Left lung (tissue), 4 donors: ENCODE measurements at regions not wholly inside any gene's neighbourhood (a gene's known extent, or its start where the extent isn't known, plus 50 kb on each side); places are given as distances from the start of the nearest gene placed in this dataset.

ENCODE experiments used
- ATAC-seq: fragments of 200-7000 bp; cut with Tn5 transposase; one replicate; pipeline ENCODE4 v1.9.1; 2020; ENCODE audit warnings: moderate library complexity
- DNase-seq, 4 donors: peaks; one replicate each; pipeline ENCODE4 v3.0.0-alpha.2; 2013 to 2020
- H3K27ac ChIP-seq, 2 donors: fragments of 200-600 bp; sonication (generic) in 1 of 2; one replicate each; pipeline versions ENCODE4 v1.5.0 to v1.8.0; 2020 to 2021
- H3K27me3 ChIP-seq, 2 donors: fragments of 200-600 bp; sonication (generic) in 1 of 2; one replicate each; pipeline versions ENCODE4 v1.5.0 to v1.8.0; 2020 to 2021
- H3K36me3 ChIP-seq, 2 donors: fragments of 200-600 bp; sonication (generic) in 1 of 2; one replicate each; pipeline versions ENCODE4 v1.5.0 to v1.8.0; 2020 to 2021
- H3K4me1 ChIP-seq, 2 donors: fragments of 200-600 bp; one replicate each; pipeline ENCODE4 v1.8.0; 2021
- H3K4me3 ChIP-seq, 2 donors: fragments of 200-600 bp; sonication (generic) in 1 of 2; one replicate each; pipeline versions ENCODE4 v1.5.0 to v1.8.0; 2020 to 2021; ENCODE audit warnings: mild to moderate bottlenecking in 1 of 2
- H3K9me3 ChIP-seq, 2 donors: fragments of 200-600 bp; sonication (generic) in 1 of 2; one replicate each; pipeline versions ENCODE4 v1.5.0 to v1.8.0; 2020 to 2021
- CTCF ChIP-seq, 2 donors: fragments of 200-600 bp; sonication (generic) in 1 of 2; IDR thresholded peaks; one replicate each; pipeline versions ENCODE4 v1.5.0 to v1.8.0; 2021; ENCODE audit warnings: antibody characterized with exemption in 2 of 2
- intact Hi-C, 2 donors: fragments of 100-400 bp; cut with DNase I; formaldehyde crosslinking; loops; one replicate each; pipeline versions ENCODE4 v1.11.2 to v1.14.2; 2022
- donor health status: DM: no; HTN: yes; CAD: no.
- donor health status: DM: no; HTN: no; CAD: no.

- no peak for TF ChIP-seq CTCF (IDR thresholded peaks at IDR 0.05)
- no peak for DNase-seq
- Histone ChIP-seq H3K27me3 (peaks cover 0 to 15% of the 10 kb centered on the region in 2 donors), H3K9me3 (peaks cover 0 to 19% of the 10 kb centered on the region in 2 donors), H3K4me1 (no peaks in the 10 kb centered on the region), H3K27ac (no peak overlapping the region), H3K4me3 (no peak overlapping the region), H3K36me3 (no peaks in the 10 kb centered on the region)
- no peak for ATAC-seq
- intact Hi-C loops = no loop called here
Measured at GRCh38 chr17:5651348-5651747, 67.0 kb upstream of the NLRP1 start.

GRCh38 chr17:5661491-5662125 lies 77.3 kb upstream of the NLRP1 start:
- Histone ChIP-seq H3K27ac (no peak overlapping the region), H3K27me3 (peaks cover 0 to 28% of the 10 kb centered on the region in 2 donors), H3K36me3 (no peaks in the 10 kb centered on the region), H3K9me3 (no peaks in the 10 kb centered on the region), H3K4me3 (no peak overlapping the region), H3K4me1 (no peaks in the 10 kb centered on the region)
- ATAC-seq = no peak
- DNase-seq = no peak
- TF ChIP-seq CTCF (IDR thresholded peaks at IDR 0.05) = no peak
- intact Hi-C loops = no loop called here

GRCh38 chr17:5662409-5663085 lies 78.2 kb upstream of the NLRP1 start:
- TF ChIP-seq CTCF (IDR thresholded peaks at IDR 0.05) = no peak
- Histone ChIP-seq H3K4me3 (no peak overlapping the region), H3K27ac (no peak overlapping the region), H3K4me1 (no peaks in the 10 kb centered on the region), H3K9me3 (no peaks in the 10 kb centered on the region), H3K36me3 (no peaks in the 10 kb centered on the region), H3K27me3 (peaks cover 0 to 31% of the 10 kb centered on the region in 2 donors)
- intact Hi-C loops = no loop called here
- no peak for ATAC-seq
- no peak for DNase-seq

GRCh38 chr17:5665164-5665563 lies 80.9 kb upstream of the NLRP1 start:
- ATAC-seq (no peak), DNase-seq (peak in 1 of 4 donors; percentile 3)
- H3K4me3 ChIP-seq = no peak overlapping the region
- TF ChIP-seq CTCF (IDR thresholded peaks at IDR 0.05) = no peak
- H3K27ac ChIP-seq = no peak overlapping the region
- H3K9me3 ChIP-seq = no peaks in the 10 kb centered on the region
- H3K36me3 ChIP-seq = no peaks in the 10 kb centered on the region
- intact Hi-C loops = no loop called here
- H3K27me3 ChIP-seq = peaks cover 0 to 58% of the 10 kb centered on the region in 2 donors
- H3K4me1 ChIP-seq = no peaks in the 10 kb centered on the region

GRCh38 chr17:5667871-5668270 lies 83.6 kb upstream of the NLRP1 start:
- DNase-seq (no peak), ATAC-seq (no peak)
- no peaks in the 10 kb centered on the region for H3K36me3 ChIP-seq
- H3K4me3 ChIP-seq = no peak overlapping the region
- H3K9me3 ChIP-seq = no peaks in the 10 kb centered on the region
- intact Hi-C loops = no loop called here
- TF ChIP-seq CTCF (IDR thresholded peaks at IDR 0.05) = no peak
- peaks cover 0 to 67% of the 10 kb centered on the region in 2 donors for H3K27me3 ChIP-seq
- H3K27ac ChIP-seq = no peak overlapping the region
- no peaks in the 10 kb centered on the region for H3K4me1 ChIP-seq
